GM20000 (cell line): ENCODE measurements at regions not wholly inside any gene's neighbourhood (a gene's known extent, or its start where the extent isn't known, plus 50 kb on each side); places are given as distances from the start of the nearest gene placed in this dataset.
"Not testable (repeated sequence)": the region's sequence is repeated elsewhere in the genome, so short reads cannot be mapped to it uniquely, and the experiment has no call there.

ENCODE experiments used
- DNase-seq: peaks from one replicate; pipeline ENCODE4 v3.0.0; 2012; ENCODE audit warnings: low spot score
- TF ChIP-seq, protein P1 (sequence below): IDR thresholded peaks from 2 replicates; pipeline ENCODE4 v1.5.1; 2012; ENCODE audit warnings: mild to moderate bottlenecking, control low read depth; ENCODE audit errors: extremely low read depth, missing control alignments

DNA sequence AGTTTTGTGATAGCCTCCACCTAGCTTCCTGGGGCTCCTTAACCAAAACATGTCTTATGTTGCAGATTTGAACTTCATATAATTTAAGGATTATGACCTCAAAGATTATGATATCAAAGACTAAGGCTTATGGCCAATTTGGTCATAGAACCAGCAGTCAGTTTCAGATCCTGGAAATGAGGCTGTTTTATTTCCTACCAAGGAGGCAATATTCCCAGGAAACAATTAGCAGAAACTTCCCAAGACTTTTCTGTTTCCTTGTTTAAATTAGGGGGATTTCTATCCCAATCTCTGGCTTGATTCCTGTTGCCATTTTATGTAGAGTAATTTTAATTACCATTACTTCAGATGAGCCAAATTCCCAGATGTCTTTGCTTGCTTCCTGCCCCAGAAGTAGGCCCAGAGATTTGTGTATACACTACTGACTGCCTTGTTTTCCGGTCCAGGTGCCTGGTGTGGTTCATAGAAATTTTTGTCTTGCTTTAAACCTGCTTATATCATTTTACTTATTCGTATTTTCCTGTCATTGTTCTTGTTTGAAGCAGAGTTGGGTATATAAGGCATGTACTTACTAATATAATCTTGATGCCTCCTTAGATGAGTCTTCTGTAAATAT, 119.2 kb upstream of the TMEM170B start:
- TF ChIP-seq, protein P1, sequence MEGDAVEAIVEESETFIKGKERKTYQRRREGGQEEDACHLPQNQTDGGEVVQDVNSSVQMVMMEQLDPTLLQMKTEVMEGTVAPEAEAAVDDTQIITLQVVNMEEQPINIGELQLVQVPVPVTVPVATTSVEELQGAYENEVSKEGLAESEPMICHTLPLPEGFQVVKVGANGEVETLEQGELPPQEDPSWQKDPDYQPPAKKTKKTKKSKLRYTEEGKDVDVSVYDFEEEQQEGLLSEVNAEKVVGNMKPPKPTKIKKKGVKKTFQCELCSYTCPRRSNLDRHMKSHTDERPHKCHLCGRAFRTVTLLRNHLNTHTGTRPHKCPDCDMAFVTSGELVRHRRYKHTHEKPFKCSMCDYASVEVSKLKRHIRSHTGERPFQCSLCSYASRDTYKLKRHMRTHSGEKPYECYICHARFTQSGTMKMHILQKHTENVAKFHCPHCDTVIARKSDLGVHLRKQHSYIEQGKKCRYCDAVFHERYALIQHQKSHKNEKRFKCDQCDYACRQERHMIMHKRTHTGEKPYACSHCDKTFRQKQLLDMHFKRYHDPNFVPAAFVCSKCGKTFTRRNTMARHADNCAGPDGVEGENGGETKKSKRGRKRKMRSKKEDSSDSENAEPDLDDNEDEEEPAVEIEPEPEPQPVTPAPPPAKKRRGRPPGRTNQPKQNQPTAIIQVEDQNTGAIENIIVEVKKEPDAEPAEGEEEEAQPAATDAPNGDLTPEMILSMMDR: no peak
- no peak for DNase-seq

- TF ChIP-seq, protein P1: no peak
- DNase-seq: no peak
These were observed 120.5 kb upstream of the TMEM170B start for GRCh38 chr6:11416936-11417576.

GRCh38 chr6:11416099-11416935, 121.2 kb upstream of the TMEM170B start:
- not testable (repeated sequence) for DNase-seq

DNA sequence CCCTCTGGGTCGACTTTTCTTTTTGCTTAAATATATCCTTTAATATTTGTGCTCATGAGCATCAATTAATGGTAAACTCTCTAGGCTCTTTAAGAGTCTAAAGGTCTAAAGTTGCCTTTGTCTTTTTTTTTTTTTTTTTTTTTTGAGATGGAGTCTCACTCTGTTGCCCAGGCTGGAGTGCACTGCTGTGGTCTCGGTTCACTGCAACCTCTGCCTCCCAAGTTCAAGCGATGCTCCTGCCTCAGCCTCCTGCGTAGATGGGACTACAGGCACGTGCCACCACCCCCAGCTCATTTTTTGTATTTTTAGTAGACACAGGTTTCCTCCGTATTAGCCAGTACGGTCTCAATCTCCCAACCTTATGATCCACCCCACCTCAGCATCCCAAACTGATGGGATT, 122.0 kb upstream of the TMEM170B start:
- TF ChIP-seq, protein P1: no peak
- DNase-seq: no peak

GRCh38 chr6:11414176-11414963, 123.2 kb upstream of the TMEM170B start:
- peak; percentile 43 for DNase-seq
- TF ChIP-seq, protein P1: no peak

DNA sequence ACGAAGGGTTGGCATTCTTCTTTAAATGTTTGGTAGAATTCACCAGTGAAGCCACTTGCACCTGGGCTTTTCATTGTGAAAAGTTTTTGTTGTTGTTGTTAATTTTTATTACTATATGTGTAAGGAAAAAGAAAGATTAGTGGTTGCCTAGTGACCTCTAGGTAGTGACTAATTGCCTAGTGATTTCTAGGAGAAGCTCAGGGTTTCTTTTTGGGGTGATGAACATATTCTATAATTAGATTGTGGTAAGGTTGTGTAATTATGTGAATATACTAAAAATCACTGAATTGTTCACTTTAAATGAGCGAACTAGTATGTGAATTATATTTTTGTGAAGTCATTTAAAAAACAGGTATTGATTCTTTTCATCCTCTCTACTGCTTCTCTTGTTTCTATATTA, 123.8 kb upstream of the TMEM170B start:
- no peak for DNase-seq
- TF ChIP-seq, protein P1: no peak

DNA sequence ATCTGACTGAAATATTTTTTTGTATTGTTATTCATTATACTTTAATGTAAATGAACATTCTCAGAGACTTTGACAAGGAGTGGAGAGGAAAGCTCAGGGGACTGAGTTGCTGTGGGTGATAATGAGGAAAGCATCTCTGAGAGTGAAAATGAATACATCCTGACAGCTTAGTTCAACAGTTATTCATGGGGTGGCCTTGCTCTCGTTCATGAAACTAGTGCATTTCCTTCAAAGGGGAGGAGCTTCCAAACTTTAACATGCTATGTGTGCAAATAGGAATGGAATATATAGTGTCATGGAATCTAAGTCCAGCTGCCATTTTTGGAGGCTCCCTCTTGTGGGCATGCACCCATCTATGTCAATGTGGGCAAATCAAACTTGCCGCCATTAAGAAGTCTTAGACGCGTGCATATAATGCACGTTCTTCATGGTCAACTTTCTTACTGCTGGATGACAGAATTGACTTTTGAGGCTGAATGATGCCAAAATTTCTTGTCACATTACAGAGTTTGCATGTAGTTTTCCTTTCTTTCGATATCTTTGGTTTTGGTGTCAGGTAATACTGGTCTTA, 124.3 kb upstream of the TMEM170B start:
- no peak for DNase-seq
- TF ChIP-seq, protein P1: peak; percentile 6
